Spleen (tissue), 11 donors: ENCODE measurements at regions not wholly inside any gene's neighbourhood (a gene's known extent, or its start where the extent isn't known, plus 50 kb on each side); places are given as distances from the start of the nearest gene placed in this dataset.

Source experiments
- DNase-seq: peaks from one replicate; pipeline ENCODE4 v3.0.0-alpha.2; 2020
- H3K27ac ChIP-seq, 8 donors: fragments of 200-600 bp; sonication (generic) in 7 of 8; 1 replicate in 4 of 8; 2 replicates in 4 of 8; pipeline versions ENCODE4 v1.5.0 to v1.8.0; 2016 to 2021; ENCODE audit warnings: inconsistent platforms in 4 of 8, mild to moderate bottlenecking in 4 of 8, moderate library complexity in 1 of 8
- H3K27me3 ChIP-seq, 7 donors: fragments of 200-600 bp; sonication (generic) in 6 of 7; replicated peaks in 1 of 7; 1 replicate in 4 of 7; 2 replicates in 3 of 7; pipeline versions ENCODE4 v1.5.0 to v1.8.0; 2016 to 2021; ENCODE audit warnings: inconsistent platforms in 3 of 7, mild to moderate bottlenecking in 1 of 7
- H3K36me3 ChIP-seq, 6 donors: fragments of 200-600 bp; sonication (generic) in 5 of 6; 1 replicate in 4 of 6; 2 replicates in 2 of 6; pipeline versions ENCODE4 v1.5.0 to v1.8.0; 2016 to 2021; ENCODE audit warnings: inconsistent platforms in 2 of 6
- H3K4me1 ChIP-seq, 6 donors: fragments of 200-600 bp; sonication (generic) in 5 of 6; 1 replicate in 3 of 6; 2 replicates in 3 of 6; pipeline versions ENCODE4 v1.5.0 to v1.8.0; 2016 to 2021; ENCODE audit warnings: inconsistent platforms in 3 of 6
- H3K4me3 ChIP-seq, 8 donors: fragments of 200-600 bp; sonication (generic) in 7 of 8; 1 replicate in 4 of 8; 2 replicates in 4 of 8; pipeline versions ENCODE4 v1.5.0 to v1.8.0; 2016 to 2021; ENCODE audit warnings: inconsistent platforms in 4 of 8, mild to moderate bottlenecking in 4 of 8, moderate library complexity in 2 of 8
- H3K9me3 ChIP-seq, 8 donors: fragments of 200-600 bp; sonication (generic) in 7 of 8; 1 replicate in 4 of 8; 2 replicates in 4 of 8; pipeline versions ENCODE4 v1.5.0 to v1.8.0; 2016 to 2021; ENCODE audit warnings: inconsistent platforms in 4 of 8
- POLR2A ChIP-seq, 3 donors: fragments of 450-650 bp; IDR thresholded peaks; one replicate each; pipeline ENCODE4 v1.5.1; 2017; ENCODE audit warnings: antibody characterized with exemption in 3 of 3, mild to moderate bottlenecking in 1 of 3
- POLR2AphosphoS5 ChIP-seq, 3 donors: sonication (generic); formaldehyde crosslinking; IDR thresholded peaks; one replicate each; pipeline ENCODE4 v1.5.1; 2017; ENCODE audit warnings: antibody characterized with exemption in 3 of 3
- WGBS, 5 donors: extraction: QIAGEN DNeasy Blood & Tissue Kit in 3 of 5; methylation state at CpG; one replicate each; pipeline versions ENCODE4 v1.1.5 to v1.1.7; 2013 to 2018; 5-methylcytosine and 5-hydroxymethylcytosine counted together
- intact Hi-C: fragments of 100-400 bp; cut with DNase I; formaldehyde crosslinking; loops from one replicate; pipeline ENCODE4 v1.15.0; 2023; ENCODE audit warnings: low total_unique reads
- TF ChIP-seq, protein P1 (sequence below), 11 experiments: fragments of 200-600 bp in 7 of 11; fragments of 450-650 bp in 4 of 11; sonication (generic) in 4 of 11; IDR thresholded peaks in 8 of 11; conservative IDR thresholded peaks in 3 of 11; 1 replicate in 7 of 11; 2 replicates in 4 of 11; pipeline versions ENCODE4 v1.4.0 to v1.8.0; 2016 to 2021; ENCODE audit warnings: antibody characterized with exemption in 11 of 11, inconsistent platforms in 4 of 11, mild to moderate bottlenecking in 1 of 11
- donor health status: healthy with polysubstance abuse.
- donor health status: DM: no; HTN: no; CAD: no; lungs with moderate emphysema.
- donor health status: DM: no; HTN: no; CAD: no.
- donor health status: Bipolar disorder and iron deficiency.
- donor health status: healthy.
- donor health status: DM: no; HTN: no; CAD: no.
- donor health status: DM: yes; HTN: yes; CAD: no.

DNA sequence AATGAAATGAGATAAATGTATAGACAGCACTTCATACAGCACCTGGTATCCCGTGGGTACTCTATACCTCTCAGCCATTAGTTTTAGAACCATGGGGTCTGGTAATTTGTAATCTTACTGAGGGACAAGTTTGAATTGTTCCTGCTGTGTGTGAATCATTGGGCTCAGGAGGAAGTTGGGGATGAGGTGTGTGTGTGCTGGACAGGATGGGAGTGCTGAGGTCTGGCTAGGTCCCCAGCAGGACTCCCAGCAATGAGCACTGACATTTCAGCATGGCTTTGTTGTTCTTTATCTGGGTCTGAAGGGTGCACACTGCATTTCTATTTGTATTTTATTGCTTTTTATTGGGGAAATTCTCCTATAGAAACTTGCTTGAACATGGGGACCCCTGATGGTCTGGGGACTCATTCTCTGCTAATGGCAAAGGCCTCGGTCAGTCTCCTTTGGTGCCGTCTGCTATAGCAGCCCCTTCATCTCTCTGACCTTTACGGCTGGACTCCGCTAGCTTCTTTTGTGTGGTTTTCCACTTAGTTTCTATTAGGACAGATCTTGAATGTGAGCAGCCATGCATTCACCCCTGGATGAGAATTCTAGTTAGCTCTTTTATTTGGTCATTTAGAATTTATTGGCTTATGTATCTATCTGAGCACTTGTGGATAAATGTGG, 98.1 kb downstream of the SREK1 start:
- TF ChIP-seq POLR2AphosphoS5 (IDR thresholded peaks at IDR 0.05) (no peak), POLR2A (IDR thresholded peaks at IDR 0.05) (no peak)
- TF ChIP-seq, protein P1, sequence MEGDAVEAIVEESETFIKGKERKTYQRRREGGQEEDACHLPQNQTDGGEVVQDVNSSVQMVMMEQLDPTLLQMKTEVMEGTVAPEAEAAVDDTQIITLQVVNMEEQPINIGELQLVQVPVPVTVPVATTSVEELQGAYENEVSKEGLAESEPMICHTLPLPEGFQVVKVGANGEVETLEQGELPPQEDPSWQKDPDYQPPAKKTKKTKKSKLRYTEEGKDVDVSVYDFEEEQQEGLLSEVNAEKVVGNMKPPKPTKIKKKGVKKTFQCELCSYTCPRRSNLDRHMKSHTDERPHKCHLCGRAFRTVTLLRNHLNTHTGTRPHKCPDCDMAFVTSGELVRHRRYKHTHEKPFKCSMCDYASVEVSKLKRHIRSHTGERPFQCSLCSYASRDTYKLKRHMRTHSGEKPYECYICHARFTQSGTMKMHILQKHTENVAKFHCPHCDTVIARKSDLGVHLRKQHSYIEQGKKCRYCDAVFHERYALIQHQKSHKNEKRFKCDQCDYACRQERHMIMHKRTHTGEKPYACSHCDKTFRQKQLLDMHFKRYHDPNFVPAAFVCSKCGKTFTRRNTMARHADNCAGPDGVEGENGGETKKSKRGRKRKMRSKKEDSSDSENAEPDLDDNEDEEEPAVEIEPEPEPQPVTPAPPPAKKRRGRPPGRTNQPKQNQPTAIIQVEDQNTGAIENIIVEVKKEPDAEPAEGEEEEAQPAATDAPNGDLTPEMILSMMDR (IDR thresholded peaks at IDR 0.05 in 8 of 11, conservative IDR thresholded peaks at IDR 0.05 in 3 of 11) = no peak
- H3K4me1 ChIP-seq = no peaks in the 10 kb centered on the region
- H3K27ac ChIP-seq = no peak overlapping the region
- intact Hi-C loops = no loop called here
- H3K4me3 ChIP-seq = no peak overlapping the region
- no peaks in the 10 kb centered on the region for H3K36me3 ChIP-seq
- no peaks in the 10 kb centered on the region for H3K9me3 ChIP-seq
- 85 to 97% (median 90%) methylated on average over 5 of the region's 5 CpGs for WGBS, 5 donors
- DNase-seq = no peak
- H3K27me3 ChIP-seq = no peaks in the 10 kb centered on the region

DNA sequence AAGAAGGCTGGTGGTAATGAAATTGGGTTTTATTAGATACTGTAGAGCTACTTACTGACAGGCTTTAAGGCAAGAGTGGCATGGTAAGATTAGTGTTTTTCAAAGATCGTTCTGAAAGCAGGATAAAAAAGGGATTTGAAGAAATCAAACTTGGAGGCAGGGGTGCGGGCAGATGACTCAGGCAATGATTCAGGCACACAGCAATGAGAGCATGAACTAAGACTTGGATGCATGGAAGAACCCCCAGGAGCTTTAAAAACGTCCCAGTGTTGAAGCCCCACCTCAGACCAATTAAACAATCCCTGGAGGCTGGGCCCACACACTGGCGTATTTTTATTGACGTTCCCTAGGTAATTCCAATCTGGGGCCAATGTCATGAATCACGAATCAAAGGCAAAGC, 102.5 kb downstream of the SREK1 start:
- H3K36me3 ChIP-seq = no peaks in the 10 kb centered on the region
- H3K9me3 ChIP-seq = no peaks in the 10 kb centered on the region
- H3K4me3 ChIP-seq = no peak overlapping the region
- no peaks in the 10 kb centered on the region for H3K4me1 ChIP-seq
- no peaks in the 10 kb centered on the region for H3K27me3 ChIP-seq
- no peak for DNase-seq
- intact Hi-C loops = no loop called here
- WGBS, 5 donors = 82 to 91% (median 85%) methylated on average over 6 of the region's 6 CpGs
- TF ChIP-seq POLR2AphosphoS5 (IDR thresholded peaks at IDR 0.05) (no peak), POLR2A (IDR thresholded peaks at IDR 0.05) (no peak)
- TF ChIP-seq, protein P1 (IDR thresholded peaks at IDR 0.05 in 8 of 11, conservative IDR thresholded peaks at IDR 0.05 in 3 of 11) = no peak
- H3K27ac ChIP-seq = no peak overlapping the region

DNA sequence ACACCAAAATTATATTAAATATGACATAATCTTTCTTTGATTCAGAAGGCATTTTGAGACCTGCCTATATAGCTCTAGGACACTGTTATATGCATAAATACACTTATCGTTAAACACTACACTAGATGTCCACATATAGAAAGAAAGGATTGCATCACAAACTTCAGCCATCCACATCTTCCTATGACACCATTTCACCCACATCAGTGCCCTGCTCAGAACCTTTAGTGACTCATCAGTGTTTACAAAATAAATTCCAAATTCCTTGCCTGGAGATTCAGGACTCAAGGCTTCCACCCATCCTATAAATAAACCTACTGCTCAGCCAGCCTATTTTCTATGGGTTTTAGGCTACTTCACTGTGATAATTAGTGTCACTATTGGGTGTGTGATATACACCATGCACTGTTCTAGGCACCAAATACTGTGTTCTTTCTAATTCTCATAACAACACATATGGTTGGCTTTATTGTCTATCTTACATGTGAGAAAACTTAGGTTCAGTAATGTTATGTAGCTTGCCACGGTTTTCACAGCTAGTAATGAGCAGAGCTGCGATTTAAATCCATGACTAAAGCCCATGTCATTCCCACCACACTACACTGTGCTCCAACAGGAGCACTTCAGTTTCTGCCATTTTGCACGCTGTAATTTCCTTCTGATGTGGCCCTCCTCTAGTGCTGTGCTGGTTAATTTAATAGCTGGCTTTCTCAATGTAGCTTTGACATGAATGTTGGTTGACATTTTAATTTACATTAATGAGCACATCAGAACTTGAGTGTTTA, 103.3 kb downstream of the SREK1 start:
- 63 to 81% (median 71%) methylated on average over 4 of the region's 4 CpGs for WGBS, 5 donors

DNA sequence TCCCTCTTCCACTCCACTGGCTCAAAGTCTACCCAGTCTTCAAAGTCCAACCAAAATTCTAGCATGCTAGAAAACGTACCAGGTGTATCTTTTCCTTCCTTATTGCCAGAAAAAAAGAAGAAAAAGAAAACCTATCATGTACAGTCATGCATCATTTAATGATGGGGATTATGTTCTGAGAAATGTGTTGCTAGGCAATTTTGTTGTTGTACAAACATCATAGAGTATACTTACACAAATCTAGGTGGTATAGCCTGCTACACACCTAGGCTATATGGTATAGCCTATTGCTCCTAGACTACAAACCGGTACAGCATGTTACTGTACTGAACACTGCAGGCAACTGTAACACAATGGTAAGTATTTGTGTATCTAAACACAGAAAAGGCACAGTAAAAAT, 104.8 kb downstream of the SREK1 start:
- intact Hi-C loops = no loop called here
- no peaks in the 10 kb centered on the region for H3K36me3 ChIP-seq
- no peaks in the 10 kb centered on the region for H3K9me3 ChIP-seq
- no peaks in the 10 kb centered on the region for H3K4me1 ChIP-seq
- no peak overlapping the region for H3K27ac ChIP-seq
- DNase-seq = no peak
- no peaks in the 10 kb centered on the region for H3K27me3 ChIP-seq
- 65 to 79% (median 71%) methylated on average over 2 of the region's 2 CpGs for WGBS, 5 donors
- TF ChIP-seq, protein P1 (IDR thresholded peaks at IDR 0.05 in 8 of 11, conservative IDR thresholded peaks at IDR 0.05 in 3 of 11) = no peak
- H3K4me3 ChIP-seq = no peak overlapping the region

More for the DNA sequence above, 103.3 kb downstream of the SREK1 start:
- no peaks in the 10 kb centered on the region for H3K4me1 ChIP-seq
- no peaks in the 10 kb centered on the region for H3K9me3 ChIP-seq
- H3K4me3 ChIP-seq = no peak overlapping the region
- H3K27ac ChIP-seq = no peak overlapping the region
- intact Hi-C loops = no loop called here
- TF ChIP-seq, protein P1 (IDR thresholded peaks at IDR 0.05 in 8 of 11, conservative IDR thresholded peaks at IDR 0.05 in 3 of 11) = no peak
- H3K27me3 ChIP-seq = no peaks in the 10 kb centered on the region
- no peaks in the 10 kb centered on the region for H3K36me3 ChIP-seq
- no peak for DNase-seq
